PC-9 (cell line): ENCODE measurements at regions not wholly inside any gene's neighbourhood (a gene's known extent, or its start where the extent isn't known, plus 50 kb on each side); places are given as distances from the start of the nearest gene placed in this dataset.

Experiments
- BruUV-seq: library from RNA; stranded (reverse); fragments of 400-500 nt; replicated peaks from 2 replicates; lab custom pipeline; 2021; lab: Mats Ljungman, UMichigan
- CTCF ChIA-PET: fragments of 300-600 bp; sonication (Branson Sonifier 250); formaldehyde crosslinking; loops from one replicate; lab custom pipeline; 2022; ENCODE audit warnings: antibody characterized with exemption; lab: Charles Lee
- POLR2A ChIA-PET: fragments of 300-600 bp; sonication (Branson Sonifier 250); formaldehyde crosslinking; loops from one replicate; lab custom pipeline; 2022; ENCODE audit warnings: antibody characterized with exemption; ENCODE audit not compliant: unreplicated experiment; lab: Charles Lee
- DNase-seq, 2 experiments: peaks; one replicate each; pipeline versions ENCODE4 v3.0.0 to v3.0.0-alpha.2; 2015 to 2022; ENCODE audit warnings: mixed read lengths in 1 of 2
- H2AFZ ChIP-seq: fragments of 200-600 bp; sonication (generic); 2 replicates; pipeline ENCODE4 v1.8.1; 2017; ENCODE audit warnings: antibody characterized with exemption
- H3F3A ChIP-seq: fragments of 200-600 bp; sonication (generic); 2 replicates; pipeline ENCODE4 v1.8.1; 2017; ENCODE audit warnings: antibody characterized with exemption, mild to moderate bottlenecking, low read depth; ENCODE audit not compliant: insufficient read depth
- H3K27ac ChIP-seq: fragments of 200-600 bp; sonication (generic); 2 replicates; pipeline ENCODE4 v1.6.1; 2016; ENCODE audit warnings: mixed run types
- H3K27me3 ChIP-seq: fragments of 200-600 bp; sonication (generic); 2 replicates; pipeline ENCODE4 v1.6.1; 2016; ENCODE audit warnings: low read depth, mixed run types; ENCODE audit not compliant: insufficient read depth
- H3K36me3 ChIP-seq: fragments of 200-600 bp; sonication (generic); 2 replicates; pipeline ENCODE4 v1.6.1; 2016; ENCODE audit warnings: low read depth, mixed run types
- H3K4me1 ChIP-seq: fragments of 200-600 bp; sonication (generic); replicated peaks from 2 replicates; pipeline ENCODE4 v1.6.1; 2016; ENCODE audit warnings: mixed run types; ENCODE audit not compliant: insufficient read depth
- H3K4me2 ChIP-seq: fragments of 200-600 bp; sonication (generic); 2 replicates; pipeline ENCODE4 v1.6.1; 2017; ENCODE audit warnings: mixed run types
- H3K4me3 ChIP-seq: fragments of 200-600 bp; sonication (generic); 2 replicates; pipeline ENCODE4 v1.6.1; 2016; ENCODE audit warnings: mixed run types
- H3K79me2 ChIP-seq: fragments of 200-600 bp; sonication (generic); 2 replicates; pipeline ENCODE4 v1.6.1; 2017; ENCODE audit warnings: low read depth, mixed run types
- H3K9me2 ChIP-seq: fragments of 200-600 bp; sonication (generic); 2 replicates; pipeline ENCODE4 v1.8.1; 2017; ENCODE audit warnings: mild to moderate bottlenecking; ENCODE audit not compliant: insufficient read depth
- H3K9me3 ChIP-seq: fragments of 200-600 bp; sonication (generic); 2 replicates; pipeline ENCODE4 v1.8.1; 2016; ENCODE audit warnings: low read depth; ENCODE audit not compliant: insufficient read depth
- H4K20me1 ChIP-seq: fragments of 200-600 bp; sonication (generic); 2 replicates; pipeline ENCODE4 v1.8.1; 2017; ENCODE audit not compliant: insufficient read depth
- EZH2 ChIP-seq: fragments of 200-600 bp; sonication (generic); IDR thresholded peaks from 2 replicates; pipeline ENCODE4 v1.8.0; 2017; ENCODE audit warnings: antibody characterized with exemption, low read depth
- intact Hi-C: fragments of 100-400 bp; cut with micrococcal nuclease; formaldehyde crosslinking; loops from one replicate; pipeline ENCODE4 v1.10.0; 2022; ENCODE audit not compliant: unreplicated experiment
- TF ChIP-seq, protein P1 (sequence below): fragments of 200-600 bp; sonication (generic); conservative IDR thresholded peaks from 2 replicates; pipeline ENCODE4 v1.6.1; 2017; ENCODE audit warnings: mixed run types, antibody characterized with exemption, mild to moderate bottlenecking, moderate library complexity

DNA sequence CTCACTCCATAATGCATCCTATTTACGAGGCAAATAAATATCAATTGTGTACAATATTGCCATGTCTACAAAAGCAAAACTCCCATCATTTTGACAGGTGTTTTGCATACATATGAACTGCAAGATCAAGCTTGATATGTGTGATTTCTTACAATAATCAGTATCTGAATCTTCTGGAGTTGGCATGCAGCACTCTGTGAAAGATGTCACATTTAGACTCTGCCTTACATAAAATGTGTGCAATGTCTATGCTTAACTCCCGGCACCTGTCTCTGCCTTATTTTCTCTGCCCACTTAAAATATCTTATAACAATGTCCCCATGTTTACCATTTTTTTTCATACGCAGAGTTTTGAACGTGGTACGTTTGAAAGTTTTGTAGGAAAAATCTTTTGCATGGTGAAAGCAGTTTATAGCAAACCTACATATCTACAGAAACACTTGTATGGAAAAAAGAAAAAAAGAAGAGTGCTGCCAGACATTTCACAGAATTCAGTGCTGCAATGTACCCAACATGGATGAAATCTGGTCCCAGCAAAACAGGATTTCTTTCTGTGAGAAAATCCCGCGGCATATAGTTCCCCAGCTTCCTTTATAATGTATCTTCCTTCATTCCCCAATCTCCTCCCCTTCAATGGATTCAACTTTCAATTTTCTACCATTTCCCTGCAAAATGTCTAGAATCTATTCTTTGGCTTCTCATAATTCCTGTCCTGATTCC lies 114.1 kb upstream of the NRP1 start:
- Histone ChIP-seq H3K27ac (no peak overlapping the region), H3K36me3 (no peaks in the 10 kb centered on the region), H3K9me2 (no peaks in the 10 kb centered on the region), H3K4me1 (no peaks in the 10 kb centered on the region), H2AFZ (no peak overlapping the region), H3K4me3 (no peak overlapping the region), H3K9me3 (no peaks in the 10 kb centered on the region), H3F3A (no peaks in the 10 kb centered on the region), H3K4me2 (no peak overlapping the region), H3K27me3 (no peaks in the 10 kb centered on the region), H4K20me1 (no peaks in the 10 kb centered on the region), H3K79me2 (no peaks in the 10 kb centered on the region)
- POLR2A ChIA-PET, result no interaction called here
- intact Hi-C loops, result no loop called here
- BruUV-seq, result no TSS peak
- TF ChIP-seq, protein P1, sequence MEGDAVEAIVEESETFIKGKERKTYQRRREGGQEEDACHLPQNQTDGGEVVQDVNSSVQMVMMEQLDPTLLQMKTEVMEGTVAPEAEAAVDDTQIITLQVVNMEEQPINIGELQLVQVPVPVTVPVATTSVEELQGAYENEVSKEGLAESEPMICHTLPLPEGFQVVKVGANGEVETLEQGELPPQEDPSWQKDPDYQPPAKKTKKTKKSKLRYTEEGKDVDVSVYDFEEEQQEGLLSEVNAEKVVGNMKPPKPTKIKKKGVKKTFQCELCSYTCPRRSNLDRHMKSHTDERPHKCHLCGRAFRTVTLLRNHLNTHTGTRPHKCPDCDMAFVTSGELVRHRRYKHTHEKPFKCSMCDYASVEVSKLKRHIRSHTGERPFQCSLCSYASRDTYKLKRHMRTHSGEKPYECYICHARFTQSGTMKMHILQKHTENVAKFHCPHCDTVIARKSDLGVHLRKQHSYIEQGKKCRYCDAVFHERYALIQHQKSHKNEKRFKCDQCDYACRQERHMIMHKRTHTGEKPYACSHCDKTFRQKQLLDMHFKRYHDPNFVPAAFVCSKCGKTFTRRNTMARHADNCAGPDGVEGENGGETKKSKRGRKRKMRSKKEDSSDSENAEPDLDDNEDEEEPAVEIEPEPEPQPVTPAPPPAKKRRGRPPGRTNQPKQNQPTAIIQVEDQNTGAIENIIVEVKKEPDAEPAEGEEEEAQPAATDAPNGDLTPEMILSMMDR, result no peak
- TF ChIP-seq EZH2, result no peak
- CTCF ChIA-PET, result no interaction called here
- no peak for DNase-seq

DNA sequence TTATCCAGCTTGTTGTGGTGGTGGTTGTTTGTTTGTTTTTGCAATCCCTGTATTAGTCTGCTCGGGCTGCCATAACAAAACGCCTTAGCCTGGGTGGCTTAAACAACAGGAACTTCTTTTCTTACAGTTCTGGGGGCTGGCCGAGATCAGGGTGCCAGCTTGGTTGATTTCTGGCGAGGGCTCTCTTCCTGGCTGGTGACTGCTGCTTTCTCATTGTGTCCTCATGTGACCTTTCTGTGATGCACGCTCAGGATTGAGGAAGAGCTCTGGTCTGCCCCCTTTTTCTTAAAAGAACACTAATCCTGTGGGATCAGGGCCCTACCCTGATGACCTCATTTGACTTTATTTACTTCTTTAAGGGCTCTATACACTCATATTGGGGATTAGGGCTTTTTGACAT lies 107.1 kb upstream of the NRP1 start:
- H3K27me3 ChIP-seq, result no peaks in the 10 kb centered on the region
- POLR2A ChIA-PET, result no interaction called here
- no peak overlapping the region for H3K27ac ChIP-seq
- no peak overlapping the region for H3K4me3 ChIP-seq
- no peaks in the 10 kb centered on the region for H3K79me2 ChIP-seq
- H3K9me3 ChIP-seq, result no peaks in the 10 kb centered on the region; the same call in 1 of the 2 replicates
- TF ChIP-seq, protein P1, result no peak
- TF ChIP-seq EZH2, result no peak
- DNase-seq, result no peak
- H2AFZ ChIP-seq, result no peak overlapping the region
- no peaks in the 10 kb centered on the region for H3K4me1 ChIP-seq
- CTCF ChIA-PET, result no interaction called here
- intact Hi-C loops, result no loop called here
- H3K36me3 ChIP-seq, result no peaks in the 10 kb centered on the region
- 0 out of 2 replicates have a peak, but pooled peaks cover 3% of the 10 kb centered on the region for H3K9me2 ChIP-seq
- no peak overlapping the region for H3K4me2 ChIP-seq
- no peaks in the 10 kb centered on the region for H3F3A ChIP-seq
- BruUV-seq, result no TSS peak
- H4K20me1 ChIP-seq, result no peaks in the 10 kb centered on the region

DNA sequence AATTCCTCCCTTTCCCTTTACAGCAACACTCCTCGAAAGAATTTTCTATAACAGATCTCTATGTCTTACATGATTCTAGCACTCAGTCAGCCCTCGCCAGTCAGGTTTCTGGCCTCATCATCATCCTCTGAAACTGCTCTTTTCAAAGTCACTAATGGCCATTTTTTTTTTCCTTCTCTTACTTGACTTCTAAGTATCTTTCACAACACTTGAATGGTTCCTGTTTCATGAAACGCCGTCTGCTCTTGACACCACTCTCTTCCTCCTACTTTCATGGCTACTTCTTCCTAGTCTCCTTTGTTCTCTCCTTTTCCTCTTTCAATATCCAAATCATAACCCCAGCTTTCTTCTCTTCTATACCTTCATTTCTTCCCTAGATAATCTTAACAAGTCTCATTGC lies 100.5 kb upstream of the NRP1 start:
- intact Hi-C loops, result no loop called here
- Histone ChIP-seq H3K27ac (no peak overlapping the region), H3K4me3 (no peak overlapping the region), H4K20me1 (no peaks in the 10 kb centered on the region), H2AFZ (no peak overlapping the region), H3F3A (no peaks in the 10 kb centered on the region), H3K4me1 (no peaks in the 10 kb centered on the region), H3K9me3 (no peaks in the 10 kb centered on the region; the same call in 1 of the 2 replicates), H3K79me2 (no peaks in the 10 kb centered on the region), H3K36me3 (no peaks in the 10 kb centered on the region), H3K27me3 (no peaks in the 10 kb centered on the region), H3K4me2 (no peak overlapping the region), H3K9me2 (0 out of 2 replicates have a peak, but pooled peaks cover 3% of the 10 kb centered on the region)
- POLR2A ChIA-PET, result no interaction called here
- CTCF ChIA-PET, result no interaction called here
- DNase-seq, result no peak
- TF ChIP-seq, protein P1, result no peak
- TF ChIP-seq EZH2, result no peak
- no TSS peak for BruUV-seq
